Uterus (tissue), 2 donors: ENCODE measurements at regions not wholly inside any gene's neighbourhood (a gene's known extent, or its start where the extent isn't known, plus 50 kb on each side); places are given as distances from the start of the nearest gene placed in this dataset.

Experiments used
- POLR2A ChIP-seq, 2 donors: fragments of 450-650 bp; IDR thresholded peaks; one replicate each; pipeline ENCODE4 v1.6.1; 2016; ENCODE audit warnings: antibody characterized with exemption in 2 of 2, mild to moderate bottlenecking in 1 of 2, moderate library complexity in 1 of 2
- TF ChIP-seq, protein P1 (sequence below), 4 experiments: fragments of 200-600 bp in 2 of 4; fragments of 450-650 bp in 2 of 4; sonication (generic) in 2 of 4; IDR thresholded peaks; one replicate each; pipeline ENCODE4 v1.5.1; 2016 to 2019; ENCODE audit warnings: antibody characterized with exemption in 4 of 4, mild to moderate bottlenecking in 2 of 4, moderate library complexity in 1 of 4

GRCh38 chr2:172233987-172234715 lies 131.5 kb upstream of the DLX2 start:
- TF ChIP-seq, protein P1, sequence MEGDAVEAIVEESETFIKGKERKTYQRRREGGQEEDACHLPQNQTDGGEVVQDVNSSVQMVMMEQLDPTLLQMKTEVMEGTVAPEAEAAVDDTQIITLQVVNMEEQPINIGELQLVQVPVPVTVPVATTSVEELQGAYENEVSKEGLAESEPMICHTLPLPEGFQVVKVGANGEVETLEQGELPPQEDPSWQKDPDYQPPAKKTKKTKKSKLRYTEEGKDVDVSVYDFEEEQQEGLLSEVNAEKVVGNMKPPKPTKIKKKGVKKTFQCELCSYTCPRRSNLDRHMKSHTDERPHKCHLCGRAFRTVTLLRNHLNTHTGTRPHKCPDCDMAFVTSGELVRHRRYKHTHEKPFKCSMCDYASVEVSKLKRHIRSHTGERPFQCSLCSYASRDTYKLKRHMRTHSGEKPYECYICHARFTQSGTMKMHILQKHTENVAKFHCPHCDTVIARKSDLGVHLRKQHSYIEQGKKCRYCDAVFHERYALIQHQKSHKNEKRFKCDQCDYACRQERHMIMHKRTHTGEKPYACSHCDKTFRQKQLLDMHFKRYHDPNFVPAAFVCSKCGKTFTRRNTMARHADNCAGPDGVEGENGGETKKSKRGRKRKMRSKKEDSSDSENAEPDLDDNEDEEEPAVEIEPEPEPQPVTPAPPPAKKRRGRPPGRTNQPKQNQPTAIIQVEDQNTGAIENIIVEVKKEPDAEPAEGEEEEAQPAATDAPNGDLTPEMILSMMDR (IDR thresholded peaks at IDR 0.05): no peak
- no peak for TF ChIP-seq POLR2A (IDR thresholded peaks at IDR 0.05)
